ENCODE measurements at regions not wholly inside any gene's neighbourhood (a gene's known extent, or its start where the extent isn't known, plus 50 kb on each side); places are given as distances from the start of the nearest gene placed in this dataset.

- Histone ChIP-seq H3K27ac (ENCODE audit: insufficient read depth, low read length) (no peak overlapping the region), H3K79me2 (ENCODE audit: control insufficient read depth, insufficient read depth, low read length) (no peaks in the 10 kb centered on the region), H3K27me3 (ENCODE audit: control insufficient read depth, insufficient read depth, low read length) (no peaks in the 10 kb centered on the region), H3K9ac (ENCODE audit: insufficient read depth, low read length) (no peak overlapping the region), H2AFZ (ENCODE audit: low read length) (no peak overlapping the region), H3K4me1 (ENCODE audit: control insufficient read depth, extremely low read depth, insufficient read depth, low read length) (no peaks in the 10 kb centered on the region), H3K9me3 (ENCODE audit: control insufficient read depth, insufficient read depth, low read depth, low read length) (no peaks in the 10 kb centered on the region), H3K36me3 (ENCODE audit: control insufficient read depth, insufficient read depth, low read length) (no peaks in the 10 kb centered on the region), H3K4me2 (ENCODE audit: extremely low read depth, insufficient read depth, low read length) (no peak overlapping the region), H4K20me1 (ENCODE audit: control insufficient read depth, extremely low read depth, insufficient read depth, low read length) (no peaks in the 10 kb centered on the region), H3K4me3 (replicated peaks in 1 of 4; ENCODE audit: control extremely low read depth in 1 of 4, insufficient read depth in 1 of 4, low read depth in 3 of 4, low read length in 4 of 4) (no peak overlapping the region)
- TF ChIP-seq EZH2 (IDR thresholded peaks at IDR 0.05; ENCODE audit: low read length, missing control alignments) (no peak), CTCF (conservative IDR thresholded peaks at IDR 0.05 in 1 of 2, IDR thresholded peaks at IDR 0.05 in 1 of 2; ENCODE audit: low read depth in 1 of 2, low read length in 2 of 2) (no peak)
- peak in 1 of 2 donors; percentile 27 for DNase-seq (ENCODE audit: low read depth in 2 of 2)
These were observed 105.6 kb downstream of the NFKBIZ start for GRCh38 chr3:101954936-101955335.

- no peaks in the 10 kb centered on the region for H3K9me3 ChIP-seq (ENCODE audit: control insufficient read depth, insufficient read depth, low read depth, low read length)
- peak overlapping the region; percentile 20 for H2AFZ ChIP-seq (ENCODE audit: low read length)
- H3K27ac ChIP-seq (ENCODE audit: insufficient read depth, low read length): no peak overlapping the region
- no peak for TF ChIP-seq CTCF (conservative IDR thresholded peaks at IDR 0.05 in 1 of 2, IDR thresholded peaks at IDR 0.05 in 1 of 2; ENCODE audit: low read depth in 1 of 2, low read length in 2 of 2)
- TF ChIP-seq EZH2 (IDR thresholded peaks at IDR 0.05; ENCODE audit: low read length, missing control alignments): no peak
- no peak overlapping the region for H3K9ac ChIP-seq (ENCODE audit: insufficient read depth, low read length)
- H3K27me3 ChIP-seq (ENCODE audit: control insufficient read depth, insufficient read depth, low read length): no peaks in the 10 kb centered on the region
- no peaks in the 10 kb centered on the region for H3K79me2 ChIP-seq (ENCODE audit: control insufficient read depth, insufficient read depth, low read length)
- DNase-seq (ENCODE audit: low read depth in 2 of 2): peak; percentile 18 to 89
- no peaks in the 10 kb centered on the region for H4K20me1 ChIP-seq (ENCODE audit: control insufficient read depth, extremely low read depth, insufficient read depth, low read length)
- no peaks in the 10 kb centered on the region for H3K36me3 ChIP-seq (ENCODE audit: control insufficient read depth, insufficient read depth, low read length)
- H3K4me2 ChIP-seq (ENCODE audit: extremely low read depth, insufficient read depth, low read length): peak overlapping the region; percentile 25
- no peak overlapping the region for H3K4me3 ChIP-seq (replicated peaks in 1 of 4; ENCODE audit: control extremely low read depth in 1 of 4, insufficient read depth in 1 of 4, low read depth in 3 of 4, low read length in 4 of 4)
- peaks cover 2% of the 10 kb centered on the region for H3K4me1 ChIP-seq (ENCODE audit: control insufficient read depth, extremely low read depth, insufficient read depth, low read length)
These were observed 112.7 kb downstream of the NFKBIZ start for GRCh38 chr3:101962055-101962454.

GRCh38 chr3:101963902-101964362 lies 114.6 kb downstream of the NFKBIZ start:
- no peaks in the 10 kb centered on the region for H3K9me3 ChIP-seq (ENCODE audit: control insufficient read depth, insufficient read depth, low read depth, low read length)
- no peak overlapping the region for H2AFZ ChIP-seq (ENCODE audit: low read length)
- H3K27ac ChIP-seq (ENCODE audit: insufficient read depth, low read length): no peak overlapping the region
- H3K4me2 ChIP-seq (ENCODE audit: extremely low read depth, insufficient read depth, low read length): no peak overlapping the region
- H3K27me3 ChIP-seq (ENCODE audit: control insufficient read depth, insufficient read depth, low read length): no peaks in the 10 kb centered on the region
- TF ChIP-seq EZH2 (IDR thresholded peaks at IDR 0.05; ENCODE audit: low read length, missing control alignments) (no peak), CTCF (conservative IDR thresholded peaks at IDR 0.05 in 1 of 2, IDR thresholded peaks at IDR 0.05 in 1 of 2; ENCODE audit: low read depth in 1 of 2, low read length in 2 of 2) (no peak)
- peaks cover 2% of the 10 kb centered on the region for H3K4me1 ChIP-seq (ENCODE audit: control insufficient read depth, extremely low read depth, insufficient read depth, low read length)
- H3K4me3 ChIP-seq (replicated peaks in 1 of 4; ENCODE audit: control extremely low read depth in 1 of 4, insufficient read depth in 1 of 4, low read depth in 3 of 4, low read length in 4 of 4): no peak overlapping the region
- no peak overlapping the region for H3K9ac ChIP-seq (ENCODE audit: insufficient read depth, low read length)
- H4K20me1 ChIP-seq (ENCODE audit: control insufficient read depth, extremely low read depth, insufficient read depth, low read length): no peaks in the 10 kb centered on the region
- peak; percentile 56 to 82 for DNase-seq (ENCODE audit: low read depth in 2 of 2)
- H3K79me2 ChIP-seq (ENCODE audit: control insufficient read depth, insufficient read depth, low read length): no peaks in the 10 kb centered on the region
- H3K36me3 ChIP-seq (ENCODE audit: control insufficient read depth, insufficient read depth, low read length): no peaks in the 10 kb centered on the region

Data from fibroblast of lung (primary cell).